Activated naive CD4-positive, alpha-beta T cell treated with anti-CD3 and anti-CD28 coated beads, Interleukin-2, amount 50 U/mL, for 24 hours (primary cell): ENCODE measurements at regions not wholly inside any gene's neighbourhood (a gene's known extent, or its start where the extent isn't known, plus 50 kb on each side); places are given as distances from the start of the nearest gene placed in this dataset.
"Not testable (repeated sequence)": the region's sequence is repeated elsewhere in the genome, so short reads cannot be mapped to it uniquely, and the experiment has no call there.

Experiments used
- H3K27ac Mint-ChIP-seq: one replicate; pipeline ENCODE4 v1.8.0; 2021; ENCODE audit warnings: mild to moderate bottlenecking, mixed read lengths
- H3K27me3 Mint-ChIP-seq: one replicate; pipeline ENCODE4 v1.8.0; 2021; ENCODE audit warnings: mixed read lengths
- H3K36me3 Mint-ChIP-seq: one replicate; pipeline ENCODE4 v1.8.0; 2021; ENCODE audit warnings: mixed read lengths
- H3K4me1 Mint-ChIP-seq: one replicate; pipeline ENCODE4 v1.8.0; 2021; ENCODE audit warnings: mixed read lengths
- H3K4me3 Mint-ChIP-seq: one replicate; pipeline ENCODE4 v1.8.0; 2021; ENCODE audit warnings: mild to moderate bottlenecking, mixed read lengths
- H3K9me3 Mint-ChIP-seq: one replicate; pipeline ENCODE4 v1.8.0; 2021; ENCODE audit warnings: mixed read lengths

DNA sequence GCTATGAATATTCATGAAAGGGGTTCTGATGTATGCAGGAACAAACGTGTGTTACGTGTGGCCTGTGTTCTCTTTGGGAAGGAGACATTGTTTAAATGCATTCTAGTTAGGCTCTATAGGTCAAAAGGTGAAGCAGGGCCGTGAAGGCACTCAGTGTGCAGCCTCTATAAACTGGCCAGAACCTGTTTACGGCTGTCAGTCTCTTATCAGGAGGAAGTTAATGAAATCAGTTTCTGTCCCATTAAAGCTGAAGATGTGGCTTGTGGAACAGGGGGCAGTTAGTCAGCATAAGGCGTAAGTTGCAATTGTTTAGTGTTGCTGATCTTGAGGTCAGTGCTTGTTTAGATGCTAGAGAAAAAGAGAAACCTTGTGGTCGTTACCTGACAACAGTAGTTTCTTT lies 111.5 kb upstream of the KCNG1 start:
- Mint-ChIP-seq H3K4me3 (no peak overlapping the region), H3K4me1 (no peaks in the 10 kb centered on the region), H3K9me3 (no peaks in the 10 kb centered on the region), H3K36me3 (no peaks in the 10 kb centered on the region), H3K27me3 (no peaks in the 10 kb centered on the region), H3K27ac (no peak overlapping the region)

DNA sequence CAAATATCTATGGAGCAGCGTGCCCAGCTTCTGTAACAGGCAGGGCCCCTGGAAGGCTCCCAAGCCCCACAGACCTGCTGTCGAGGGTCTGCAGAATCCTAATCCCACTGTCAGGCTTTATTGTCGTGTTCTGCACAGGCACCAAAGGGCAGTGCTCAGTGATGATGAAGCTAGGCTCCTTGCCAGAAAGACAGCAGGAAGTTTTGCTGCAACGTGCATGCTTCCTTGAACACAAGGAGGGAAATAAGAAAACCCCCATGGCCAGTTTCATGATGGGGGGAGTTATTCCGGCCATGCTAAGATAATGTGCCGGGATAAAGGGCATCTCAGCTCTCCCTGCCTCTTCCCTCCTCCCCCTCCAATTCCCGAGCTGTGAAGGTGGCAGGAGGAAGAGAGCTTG lies 109.4 kb upstream of the KCNG1 start:
- Mint-ChIP-seq H3K9me3 (no peaks in the 10 kb centered on the region), H3K27ac (no peak overlapping the region), H3K27me3 (peaks cover 4% of the 10 kb centered on the region), H3K36me3 (no peaks in the 10 kb centered on the region), H3K4me3 (no peak overlapping the region), H3K4me1 (no peaks in the 10 kb centered on the region)

DNA sequence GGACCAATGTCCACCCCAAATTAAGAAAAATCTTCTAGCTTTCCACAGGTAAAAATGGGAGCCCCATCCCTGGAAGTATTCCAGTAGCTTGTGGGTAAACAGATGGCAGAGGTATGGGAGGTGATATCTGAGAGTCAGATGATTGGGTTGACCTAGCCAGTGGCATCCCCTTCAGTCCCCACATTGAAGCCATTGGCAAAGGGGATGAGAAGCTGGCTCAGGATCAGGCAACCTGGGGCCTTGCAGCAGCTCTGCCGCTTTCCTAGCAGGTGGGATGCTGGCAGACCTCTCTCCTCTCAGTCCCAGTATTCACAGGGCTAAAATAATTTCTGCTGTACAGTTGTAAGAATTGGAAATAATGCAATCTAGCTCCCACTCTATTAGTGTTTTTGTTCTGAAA lies 108.9 kb upstream of the KCNG1 start:
- no peak overlapping the region for H3K4me3 Mint-ChIP-seq
- H3K27me3 Mint-ChIP-seq: peaks cover 4% of the 10 kb centered on the region
- H3K4me1 Mint-ChIP-seq: no peaks in the 10 kb centered on the region
- H3K36me3 Mint-ChIP-seq: no peaks in the 10 kb centered on the region
- H3K27ac Mint-ChIP-seq: no peak overlapping the region
- no peaks in the 10 kb centered on the region for H3K9me3 Mint-ChIP-seq

DNA sequence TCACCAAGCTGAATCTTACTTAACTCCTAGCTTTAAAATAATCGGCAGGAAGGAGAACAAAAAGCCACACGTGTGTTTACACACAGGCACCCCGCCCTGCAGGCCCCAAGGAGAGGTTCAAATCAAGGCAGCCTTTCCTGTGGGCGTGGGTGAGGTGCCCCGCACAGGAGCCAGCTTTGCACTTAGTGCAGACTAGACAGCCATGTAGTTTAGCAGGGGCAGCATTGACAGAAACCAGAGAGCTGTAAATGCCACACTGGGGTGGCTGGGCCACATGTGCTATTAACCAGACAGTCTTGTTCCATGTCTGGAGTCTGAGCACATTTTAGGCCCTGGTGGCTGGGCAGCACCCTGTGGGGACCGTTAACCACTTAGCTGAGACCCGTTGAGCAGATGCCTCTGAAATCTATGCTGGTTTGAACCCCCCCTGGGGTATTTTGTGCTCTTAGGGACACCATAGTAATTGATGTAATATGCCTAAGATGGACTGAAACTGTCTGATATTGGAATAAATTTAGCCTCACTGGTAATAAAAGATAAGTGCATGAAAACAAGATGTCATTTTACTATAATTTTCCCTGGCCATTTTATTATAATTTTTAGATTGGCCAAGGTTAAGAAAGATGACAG lies 106.4 kb upstream of the KCNG1 start:
- H3K4me1 Mint-ChIP-seq: no peaks in the 10 kb centered on the region
- H3K36me3 Mint-ChIP-seq: no peaks in the 10 kb centered on the region
- no peak overlapping the region for H3K4me3 Mint-ChIP-seq
- no peak overlapping the region for H3K27ac Mint-ChIP-seq
- H3K9me3 Mint-ChIP-seq: no peaks in the 10 kb centered on the region
- H3K27me3 Mint-ChIP-seq: peaks cover 11% of the 10 kb centered on the region

DNA sequence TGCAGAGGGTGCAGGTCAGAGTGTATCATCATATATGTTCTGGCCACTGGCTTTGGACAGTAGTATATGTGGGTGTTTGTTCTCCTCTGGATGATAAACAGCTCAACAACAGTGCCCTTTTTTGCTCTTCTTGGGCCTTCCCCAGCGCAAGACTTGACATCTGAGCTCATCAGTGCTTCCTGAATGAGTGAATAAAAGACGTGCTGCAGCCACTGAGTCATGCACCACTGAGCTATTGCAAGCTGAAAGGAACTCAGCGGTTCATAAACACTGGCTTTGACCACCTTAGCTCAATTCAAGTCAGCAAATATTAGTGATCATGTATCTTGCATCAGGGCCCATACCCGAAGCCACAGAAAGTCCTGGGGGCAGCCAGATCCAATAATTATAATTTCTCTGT lies 105.3 kb upstream of the KCNG1 start:
- Mint-ChIP-seq H3K4me1 (no peaks in the 10 kb centered on the region), H3K27ac (no peak overlapping the region)

DNA sequence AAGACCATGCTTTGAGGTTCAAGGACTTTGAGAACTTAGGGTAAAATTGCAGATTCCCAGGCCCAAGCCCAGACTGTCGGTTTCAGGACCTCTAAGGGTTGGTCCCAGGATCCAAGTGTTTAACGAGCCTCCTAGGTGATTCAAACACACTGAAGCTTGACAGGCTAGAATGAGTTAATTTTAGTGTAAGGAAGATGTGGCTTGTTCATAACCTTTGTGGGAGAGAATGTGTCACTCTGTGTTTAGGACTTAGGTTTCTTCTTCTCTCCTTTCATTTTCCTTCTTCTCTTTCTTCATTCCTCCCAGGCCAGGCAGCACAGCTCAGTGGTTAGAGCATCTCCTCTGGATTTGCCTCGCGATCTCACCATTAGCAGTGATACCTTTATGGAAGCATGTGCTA lies 104.8 kb upstream of the KCNG1 start:
- H3K27ac Mint-ChIP-seq: no peak overlapping the region
- H3K36me3 Mint-ChIP-seq: no peaks in the 10 kb centered on the region
- no peaks in the 10 kb centered on the region for H3K9me3 Mint-ChIP-seq
- H3K27me3 Mint-ChIP-seq: peaks cover 11% of the 10 kb centered on the region
- peaks cover 2% of the 10 kb centered on the region for H3K4me1 Mint-ChIP-seq
- no peak overlapping the region for H3K4me3 Mint-ChIP-seq

More for the DNA sequence above, 105.3 kb upstream of the KCNG1 start:
- Mint-ChIP-seq H3K27me3 (peaks cover 11% of the 10 kb centered on the region), H3K36me3 (no peaks in the 10 kb centered on the region), H3K9me3 (no peaks in the 10 kb centered on the region), H3K4me3 (no peak overlapping the region)

DNA sequence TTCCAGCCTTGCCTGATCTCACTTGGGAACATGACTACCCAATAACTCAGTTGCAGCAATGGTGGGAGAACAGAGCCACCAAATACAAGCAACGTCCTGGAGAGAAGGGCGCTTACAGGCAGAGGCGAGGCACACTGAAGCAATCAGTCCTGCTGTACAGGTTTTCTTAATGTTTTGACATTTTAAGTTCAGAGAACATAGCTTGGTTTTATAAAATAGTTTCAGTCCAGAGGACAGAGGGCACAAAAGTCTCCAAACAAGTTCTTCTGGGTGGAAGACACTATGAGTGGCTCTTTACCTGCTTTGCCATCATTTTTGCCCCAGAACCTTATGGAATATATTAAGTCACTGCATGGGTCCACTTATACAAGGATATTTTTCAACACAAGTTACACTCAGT lies 103.4 kb upstream of the KCNG1 start:
- Mint-ChIP-seq H3K27me3 (peaks cover 19% of the 10 kb centered on the region), H3K4me1 (peaks cover 7% of the 10 kb centered on the region), H3K36me3 (no peaks in the 10 kb centered on the region), H3K4me3 (no peak overlapping the region), H3K27ac (no peak overlapping the region), H3K9me3 (no peaks in the 10 kb centered on the region)

DNA sequence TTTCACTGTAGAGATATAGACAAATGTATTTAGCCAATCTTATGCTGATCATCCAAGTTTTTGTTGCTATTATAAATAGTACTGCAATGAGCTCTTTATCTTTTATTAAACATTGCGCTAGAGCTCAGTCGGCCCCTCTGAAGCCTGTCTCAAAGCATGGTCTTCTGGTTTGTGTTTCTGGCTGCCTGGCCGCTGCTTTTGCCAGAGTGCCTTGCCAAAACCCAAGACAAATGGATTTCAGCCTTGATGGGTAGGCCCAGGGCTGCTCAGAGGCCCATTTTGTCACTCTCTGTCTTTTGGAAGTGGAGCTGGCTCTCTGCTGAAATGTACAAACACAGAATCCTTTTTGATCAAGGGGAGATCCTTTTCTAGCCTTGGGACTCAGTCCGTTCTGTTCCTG lies 102.9 kb upstream of the KCNG1 start:
- H3K4me1 Mint-ChIP-seq: peaks cover 7% of the 10 kb centered on the region

DNA sequence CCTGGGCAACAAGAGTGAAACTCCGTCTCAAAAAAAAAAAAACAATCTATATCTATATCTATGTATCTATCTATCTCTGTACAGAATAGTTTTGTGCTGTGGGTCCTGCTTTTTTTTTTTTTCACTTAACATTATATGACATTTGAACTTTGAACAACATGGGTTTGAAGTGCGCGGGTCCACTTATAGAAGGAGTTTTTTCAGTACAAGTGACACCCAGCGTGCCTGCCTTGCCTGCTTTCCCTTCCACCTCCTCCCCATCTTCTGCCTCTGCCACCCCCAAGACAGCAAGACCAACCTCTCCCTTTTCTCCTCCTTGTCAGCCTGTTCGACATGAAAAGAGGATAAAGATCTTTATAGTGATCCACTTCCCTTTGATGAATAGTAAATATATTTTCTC lies 102.2 kb upstream of the KCNG1 start:
- no peak overlapping the region for H3K4me3 Mint-ChIP-seq
- H3K36me3 Mint-ChIP-seq: no peaks in the 10 kb centered on the region
- H3K9me3 Mint-ChIP-seq: no peaks in the 10 kb centered on the region
- H3K4me1 Mint-ChIP-seq: peaks cover 7% of the 10 kb centered on the region
- peaks cover 24% of the 10 kb centered on the region for H3K27me3 Mint-ChIP-seq
- H3K27ac Mint-ChIP-seq: no peak overlapping the region

More for the DNA sequence above, 102.9 kb upstream of the KCNG1 start:
- Mint-ChIP-seq H3K36me3 (no peaks in the 10 kb centered on the region), H3K27ac (no peak overlapping the region), H3K27me3 (peaks cover 22% of the 10 kb centered on the region), H3K4me3 (no peak overlapping the region), H3K9me3 (no peaks in the 10 kb centered on the region)

DNA sequence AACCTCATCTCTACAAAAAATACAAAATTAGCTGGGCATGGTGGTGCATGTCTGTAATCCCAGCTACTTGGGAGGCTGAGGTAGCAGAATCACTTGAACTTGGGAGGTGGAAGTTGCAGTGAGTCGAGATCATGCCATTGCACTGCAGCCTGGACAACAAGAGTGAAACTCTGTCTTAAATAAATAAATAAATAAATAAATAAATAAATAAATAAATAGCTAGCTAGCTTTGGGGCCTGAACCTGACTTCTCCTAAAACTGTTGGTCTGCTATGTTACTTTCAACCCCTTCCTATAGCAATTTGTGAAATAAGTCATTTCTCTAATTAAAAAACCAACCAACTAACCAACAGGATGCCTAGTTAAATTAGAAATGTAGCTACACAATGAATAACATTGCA lies 101.0 kb upstream of the KCNG1 start:
- H3K36me3 Mint-ChIP-seq, H3K27ac Mint-ChIP-seq, H3K9me3 Mint-ChIP-seq, H3K4me3 Mint-ChIP-seq, H3K4me1 Mint-ChIP-seq: not testable (repeated sequence)
- peaks cover 31% of the 10 kb centered on the region for H3K27me3 Mint-ChIP-seq

DNA sequence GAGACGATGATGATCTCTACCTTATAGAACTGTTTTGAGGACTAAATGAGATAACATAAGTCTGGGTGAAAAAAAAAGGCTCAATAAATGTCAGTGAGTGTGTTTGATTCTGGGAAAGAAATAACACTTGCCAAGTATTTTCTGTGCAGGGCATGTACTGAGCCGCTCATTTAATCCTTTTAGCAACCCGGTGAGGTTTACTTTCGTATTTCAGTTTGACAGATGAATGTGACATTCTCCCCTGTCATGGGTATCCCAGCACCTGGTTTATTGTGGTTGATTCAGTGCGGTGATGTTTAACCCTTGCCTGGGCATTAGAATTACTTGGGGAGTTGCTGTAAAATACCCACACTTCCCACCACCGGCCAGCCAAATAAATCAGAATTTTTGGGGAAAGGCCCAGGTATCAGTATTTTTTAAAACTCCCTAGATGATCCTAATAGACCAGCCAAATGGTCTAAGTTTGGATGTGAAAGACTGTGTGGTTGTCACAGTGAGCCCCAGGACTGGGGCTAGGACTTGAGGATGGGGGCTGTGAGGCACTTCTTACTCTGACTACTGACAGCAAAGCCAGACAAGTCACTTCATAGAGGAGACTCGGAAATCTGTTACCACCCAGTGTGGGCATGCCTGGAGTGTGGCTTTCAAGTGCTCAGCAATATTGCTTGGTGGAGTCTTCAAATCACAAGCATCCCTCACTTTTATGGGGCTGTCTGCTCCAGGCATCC lies 100.2 kb upstream of the KCNG1 start:
- no peaks in the 10 kb centered on the region for H3K36me3 Mint-ChIP-seq
- peaks cover 31% of the 10 kb centered on the region for H3K27me3 Mint-ChIP-seq
- no peak overlapping the region for H3K4me3 Mint-ChIP-seq
- H3K9me3 Mint-ChIP-seq: no peaks in the 10 kb centered on the region
- H3K4me1 Mint-ChIP-seq: peaks cover 7% of the 10 kb centered on the region
- H3K27ac Mint-ChIP-seq: no peak overlapping the region

DNA sequence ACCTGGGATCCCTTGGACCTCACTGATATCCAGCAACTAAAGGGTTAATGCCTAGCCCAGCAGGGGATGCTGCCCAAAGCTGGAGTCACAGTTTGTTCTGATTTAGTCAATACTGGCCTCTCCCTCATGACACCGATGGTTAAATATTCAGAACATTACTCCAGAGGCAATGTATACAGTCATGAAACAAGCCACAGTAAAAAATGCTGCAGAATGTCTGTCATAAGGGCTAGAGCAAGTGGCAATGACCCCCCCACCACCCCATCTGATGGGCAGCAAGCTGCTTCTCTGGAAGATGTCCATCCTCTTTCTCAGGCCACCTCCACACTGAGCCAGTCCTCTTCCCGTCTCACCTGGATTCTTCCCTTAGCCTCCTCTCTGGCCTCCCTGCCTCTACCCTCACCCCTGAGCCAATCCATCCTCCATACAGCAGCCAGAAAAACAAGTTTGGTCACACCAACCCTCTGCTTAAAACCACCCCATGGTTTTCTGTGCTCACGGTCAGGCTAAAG lies 99.0 kb upstream of the KCNG1 start:
- H3K27ac Mint-ChIP-seq: no peak overlapping the region
- no peaks in the 10 kb centered on the region for H3K36me3 Mint-ChIP-seq

DNA sequence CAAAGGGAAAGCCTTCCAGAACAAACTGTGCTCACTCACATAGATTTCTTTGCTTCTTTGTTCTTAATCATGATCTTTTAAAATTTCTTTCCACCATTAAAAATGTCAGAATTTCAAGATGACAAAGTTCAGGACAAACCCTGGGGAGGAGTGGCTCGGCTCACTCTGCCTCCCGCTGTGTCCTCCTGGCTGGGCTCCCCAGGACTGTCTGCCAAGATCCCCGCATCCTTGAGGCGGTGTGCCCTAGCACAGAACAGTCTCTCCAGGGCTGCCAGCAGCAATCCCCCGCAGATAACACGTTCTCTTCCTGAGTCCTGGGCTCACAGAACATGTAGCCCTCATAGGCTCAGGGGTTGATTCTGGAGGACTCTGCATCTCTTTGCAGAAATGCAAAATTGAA lies 98.4 kb upstream of the KCNG1 start:
- Mint-ChIP-seq H3K27me3 (peaks cover 28% of the 10 kb centered on the region), H3K4me1 (peaks cover 7% of the 10 kb centered on the region), H3K27ac (no peak overlapping the region)

More for the DNA sequence above, 99.0 kb upstream of the KCNG1 start:
- Mint-ChIP-seq H3K4me1 (peaks cover 7% of the 10 kb centered on the region), H3K4me3 (no peak overlapping the region), H3K27me3 (peaks cover 31% of the 10 kb centered on the region), H3K9me3 (no peaks in the 10 kb centered on the region)

DNA sequence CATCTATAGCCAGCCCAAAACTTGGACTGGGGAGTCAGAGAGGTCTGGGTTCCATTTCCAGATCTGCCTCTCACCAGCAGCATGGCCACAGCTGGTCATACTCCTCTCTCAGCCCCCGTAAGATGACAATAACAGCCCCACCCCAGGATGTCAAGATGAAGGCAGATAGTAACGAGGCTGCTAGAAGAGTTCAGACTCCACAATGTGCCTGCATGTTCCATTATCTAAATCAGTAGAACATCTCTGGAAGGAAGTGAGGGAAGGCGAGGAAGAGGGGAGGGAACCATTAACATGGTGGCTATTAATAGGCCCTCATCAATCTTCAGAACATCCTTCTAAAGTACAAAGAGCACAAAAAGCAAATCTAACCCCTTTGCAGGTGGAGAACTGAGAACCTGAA lies 98.0 kb upstream of the KCNG1 start:
- Mint-ChIP-seq H3K27me3 (peaks cover 28% of the 10 kb centered on the region), H3K4me1 (peaks cover 7% of the 10 kb centered on the region), H3K27ac (no peak overlapping the region), H3K36me3 (no peaks in the 10 kb centered on the region), H3K9me3 (no peaks in the 10 kb centered on the region), H3K4me3 (no peak overlapping the region)

More for the DNA sequence above, 98.4 kb upstream of the KCNG1 start:
- H3K36me3 Mint-ChIP-seq: no peaks in the 10 kb centered on the region
- H3K4me3 Mint-ChIP-seq: no peak overlapping the region
- H3K9me3 Mint-ChIP-seq: no peaks in the 10 kb centered on the region

DNA sequence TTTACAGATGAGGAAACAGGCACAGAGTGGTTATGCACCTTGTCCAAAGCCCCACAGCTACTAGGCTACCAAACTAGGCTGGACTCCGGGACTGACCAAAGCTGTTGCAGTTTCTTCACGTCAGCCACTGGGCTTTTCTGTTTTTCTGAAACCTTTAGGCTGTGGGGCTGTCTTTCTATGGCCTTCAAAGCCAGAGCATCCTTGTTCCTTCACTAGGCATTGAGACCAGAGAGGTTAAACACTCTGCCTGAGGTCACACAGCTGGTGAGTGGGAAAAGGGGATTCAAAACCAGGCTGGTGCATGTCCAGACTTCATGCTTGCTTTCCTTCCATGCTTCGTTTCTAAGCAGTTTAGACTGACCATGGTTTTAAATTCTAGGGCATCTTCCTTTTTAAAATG lies 97.5 kb upstream of the KCNG1 start:
- Mint-ChIP-seq H3K27ac (no peak overlapping the region), H3K4me3 (no peak overlapping the region), H3K4me1 (peaks cover 7% of the 10 kb centered on the region), H3K9me3 (no peaks in the 10 kb centered on the region), H3K36me3 (no peaks in the 10 kb centered on the region), H3K27me3 (peaks cover 28% of the 10 kb centered on the region)

DNA sequence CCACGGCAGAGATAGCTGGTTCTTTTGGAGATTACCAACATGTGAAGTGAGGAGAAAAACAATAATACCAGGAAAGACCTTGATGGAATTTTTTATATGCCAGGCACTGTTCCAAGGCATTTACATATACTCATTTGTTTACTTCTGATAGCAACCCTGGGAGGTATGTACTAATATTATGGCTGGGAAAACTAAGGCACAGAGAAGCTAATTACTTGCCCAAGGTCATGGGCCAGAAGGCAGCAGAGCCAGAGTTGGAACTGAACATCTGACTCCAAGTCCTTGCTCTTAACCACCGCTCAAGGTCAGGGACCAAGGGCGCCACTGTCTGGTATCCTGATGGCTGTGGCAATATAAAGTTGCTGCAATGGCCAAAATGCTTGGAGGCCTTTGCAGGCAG lies 97.0 kb upstream of the KCNG1 start:
- Mint-ChIP-seq H3K9me3 (no peaks in the 10 kb centered on the region), H3K27ac (no peak overlapping the region), H3K4me1 (peaks cover 7% of the 10 kb centered on the region), H3K27me3 (peaks cover 23% of the 10 kb centered on the region), H3K4me3 (no peak overlapping the region), H3K36me3 (no peaks in the 10 kb centered on the region)
